HCT116 (cell line): ENCODE measurements at regions not wholly inside any gene's neighbourhood (a gene's known extent, or its start where the extent isn't known, plus 50 kb on each side); places are given as distances from the start of the nearest gene placed in this dataset.
"Not testable (repeated sequence)": the region's sequence is repeated elsewhere in the genome, so short reads cannot be mapped to it uniquely, and the experiment has no call there.

Experiments
- CEBPB ChIP-seq: IDR thresholded peaks from 2 replicates; pipeline ENCODE4 v1.6.1; 2012; ENCODE audit warnings: low read depth
- CTCF ChIP-seq, 3 experiments: fragments of 200-600 bp in 1 of 3; sonication (generic) in 1 of 3; IDR thresholded peaks in 2 of 3; conservative IDR thresholded peaks in 1 of 3; 2 replicates each; pipeline ENCODE4 v1.5.1; 2012 to 2017; ENCODE audit warnings: low read depth in 2 of 3, low read length in 2 of 3, antibody characterized with exemption in 1 of 3, borderline replicate concordance in 1 of 3, control low read depth in 1 of 3, mild to moderate bottlenecking in 1 of 3, mixed read lengths in 1 of 3, mixed run types in 1 of 3, moderate library complexity in 1 of 3; ENCODE audit not compliant: insufficient read depth in 1 of 3
- EGR1 ChIP-seq: IDR thresholded peaks from 2 replicates; pipeline ENCODE4 v1.6.1; 2012; ENCODE audit warnings: low read depth
- EZH2 ChIP-seq: fragments of 200-600 bp; sonication (generic); IDR thresholded peaks from 2 replicates; pipeline ENCODE4 v1.6.1; 2017; ENCODE audit warnings: antibody characterized with exemption, mixed run types
- POLR2A ChIP-seq: IDR thresholded peaks from 2 replicates; pipeline ENCODE4 v1.7.0; 2011; ENCODE audit warnings: borderline replicate concordance; ENCODE audit not compliant: insufficient read depth, insufficient read length; ENCODE audit errors: extremely low read depth
- POLR2AphosphoS5 ChIP-seq: IDR thresholded peaks from 2 replicates; pipeline ENCODE4 v1.6.1; 2011; ENCODE audit warnings: mild to moderate bottlenecking, low read depth, low read length, moderate library complexity
- REST ChIP-seq: IDR thresholded peaks from 2 replicates; pipeline ENCODE4 v1.6.1; 2012; ENCODE audit warnings: low read depth
- SIN3A ChIP-seq: IDR thresholded peaks from 2 replicates; pipeline ENCODE4 v1.6.1; 2012; ENCODE audit warnings: low read depth
- SRF ChIP-seq: IDR thresholded peaks from 2 replicates; pipeline ENCODE4 v1.6.1; 2012; ENCODE audit warnings: low read depth
- YY1 ChIP-seq: IDR thresholded peaks from 2 replicates; pipeline ENCODE4 v1.6.1; 2011; ENCODE audit warnings: low read length, low read depth, moderate library complexity, mild to moderate bottlenecking; ENCODE audit not compliant: insufficient replicate concordance; ENCODE audit errors: extremely low read depth
- ZBTB33 ChIP-seq: IDR thresholded peaks from 2 replicates; pipeline ENCODE4 v1.6.1; 2011; ENCODE audit warnings: mild to moderate bottlenecking, low read length, moderate library complexity; ENCODE audit not compliant: insufficient replicate concordance; ENCODE audit errors: extremely low read depth
- ZNF274 ChIP-seq: fragments of 200-500 bp; sonication (Bioruptor generic); IDR thresholded peaks from 2 replicates; pipeline ENCODE4 v1.6.1; 2014; ENCODE audit warnings: mild to moderate bottlenecking, low read depth, low read length, inconsistent platforms

- not testable (repeated sequence) for TF ChIP-seq YY1; POLR2AphosphoS5; CEBPB; ZNF274; EZH2; SRF; CTCF (IDR thresholded peaks at IDR 0.05 in 2 of 3, conservative IDR thresholded peaks at IDR 0.05 in 1 of 3; ENCODE audit: borderline replicate concordance in 1 of 3, insufficient read depth in 1 of 3, low read depth in 2 of 3, low read length in 2 of 3); EGR1; POLR2A; SIN3A; ZBTB33; REST
These were observed 472.6 kb upstream of the CCDC196 start for GRCh38 chr14:66013607-66014006.
